Glomerular visceral epithelial cell (primary cell): ENCODE measurements at regions not wholly inside any gene's neighbourhood (a gene's known extent, or its start where the extent isn't known, plus 50 kb on each side); places are given as distances from the start of the nearest gene placed in this dataset.
"Not testable (repeated sequence)": the region's sequence is repeated elsewhere in the genome, so short reads cannot be mapped to it uniquely, and the experiment has no call there.

Experiments used
- DNase-seq: peaks from one replicate; pipeline ENCODE4 v3.0.0-alpha.2; 2016; ENCODE audit errors: extremely low spot score

GRCh38 chr15:24733659-24734058, 58.1 kb downstream of the NPAP1 start:
- no peak for DNase-seq

DNA sequence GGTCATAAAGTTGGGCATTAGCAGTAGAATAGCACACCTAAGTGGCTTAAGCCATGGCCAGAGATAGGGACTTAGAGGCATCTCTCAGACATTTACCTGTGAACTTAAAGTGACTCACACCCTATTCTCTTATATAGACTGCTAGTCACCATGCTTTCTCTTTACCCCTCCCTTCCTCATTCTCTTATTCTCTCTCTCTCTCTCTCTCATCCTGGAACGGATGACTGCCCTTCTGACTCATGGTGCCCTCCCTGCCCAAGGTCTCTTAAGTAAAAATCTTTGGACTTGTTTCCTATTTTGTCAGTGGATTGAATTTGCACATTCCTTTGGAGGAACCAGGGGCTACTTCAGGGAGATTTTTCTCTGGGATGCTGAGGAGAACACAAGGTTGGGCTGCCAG, 58.8 kb downstream of the NPAP1 start:
- no peak for DNase-seq

GRCh38 chr15:24745290-24745689, 69.7 kb downstream of the NPAP1 start:
- DNase-seq: no peak

- no peak for DNase-seq
These were observed 70.5 kb downstream of the NPAP1 start for GRCh38 chr15:24746094-24746493.

GRCh38 chr15:24747376-24747775, 71.8 kb downstream of the NPAP1 start:
- DNase-seq: no peak

- DNase-seq: no peak
These were observed 73.4 kb downstream of the NPAP1 start for GRCh38 chr15:24748812-24749439.

GRCh38 chr15:24752354-24752753, 76.8 kb downstream of the NPAP1 start:
- no peak for DNase-seq

GRCh38 chr15:24756101-24756500, 80.5 kb downstream of the NPAP1 start:
- DNase-seq: no peak

GRCh38 chr15:24760066-24760465, 84.5 kb downstream of the NPAP1 start:
- DNase-seq: no peak

DNA sequence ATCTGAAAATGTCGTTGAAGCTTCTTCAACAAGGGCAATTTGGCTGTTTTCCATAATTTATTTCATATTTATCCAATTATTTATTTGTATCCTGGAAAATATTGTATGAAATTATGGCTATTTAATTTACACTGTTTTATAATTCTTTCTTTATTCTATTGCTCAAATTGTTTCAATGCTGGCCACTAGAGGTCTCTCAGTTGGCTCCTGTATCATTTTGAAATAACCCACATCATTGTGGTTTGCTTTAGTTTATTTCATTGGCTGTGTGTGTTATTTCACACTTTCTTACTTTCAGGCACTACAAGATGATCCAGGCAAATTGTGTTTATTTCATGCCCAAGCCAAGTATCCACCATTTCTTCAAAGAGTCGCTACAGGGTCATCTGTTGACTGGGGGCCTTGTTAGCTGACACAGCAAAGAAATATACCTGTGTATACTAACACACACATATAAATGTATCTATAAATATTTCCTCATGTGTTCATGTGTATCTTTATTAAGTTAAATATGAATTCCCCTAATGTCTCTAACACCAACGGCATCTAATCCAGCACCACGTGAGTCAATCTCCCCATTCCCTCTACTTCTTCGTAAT, 86.2 kb downstream of the NPAP1 start:
- no peak for DNase-seq

DNA sequence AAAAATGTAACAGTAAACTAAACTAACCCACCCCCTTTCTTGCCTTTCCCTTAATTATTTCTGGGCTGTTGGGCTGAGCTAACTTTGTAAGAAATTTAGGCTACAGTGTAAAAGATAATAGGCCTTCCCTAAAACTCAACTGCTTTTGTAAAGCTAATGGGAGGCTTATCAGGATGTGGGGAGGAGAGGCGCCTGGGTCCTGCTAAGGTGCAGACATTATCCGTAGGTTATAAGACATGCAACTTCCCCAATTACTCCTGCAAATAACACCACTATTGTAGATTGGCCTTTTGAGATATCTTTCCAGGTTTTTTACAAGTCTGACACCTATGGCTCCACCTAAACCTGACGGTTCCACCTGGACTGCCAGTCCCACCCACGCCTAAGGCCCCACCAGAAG, 88.3 kb downstream of the NPAP1 start:
- no peak for DNase-seq

DNA sequence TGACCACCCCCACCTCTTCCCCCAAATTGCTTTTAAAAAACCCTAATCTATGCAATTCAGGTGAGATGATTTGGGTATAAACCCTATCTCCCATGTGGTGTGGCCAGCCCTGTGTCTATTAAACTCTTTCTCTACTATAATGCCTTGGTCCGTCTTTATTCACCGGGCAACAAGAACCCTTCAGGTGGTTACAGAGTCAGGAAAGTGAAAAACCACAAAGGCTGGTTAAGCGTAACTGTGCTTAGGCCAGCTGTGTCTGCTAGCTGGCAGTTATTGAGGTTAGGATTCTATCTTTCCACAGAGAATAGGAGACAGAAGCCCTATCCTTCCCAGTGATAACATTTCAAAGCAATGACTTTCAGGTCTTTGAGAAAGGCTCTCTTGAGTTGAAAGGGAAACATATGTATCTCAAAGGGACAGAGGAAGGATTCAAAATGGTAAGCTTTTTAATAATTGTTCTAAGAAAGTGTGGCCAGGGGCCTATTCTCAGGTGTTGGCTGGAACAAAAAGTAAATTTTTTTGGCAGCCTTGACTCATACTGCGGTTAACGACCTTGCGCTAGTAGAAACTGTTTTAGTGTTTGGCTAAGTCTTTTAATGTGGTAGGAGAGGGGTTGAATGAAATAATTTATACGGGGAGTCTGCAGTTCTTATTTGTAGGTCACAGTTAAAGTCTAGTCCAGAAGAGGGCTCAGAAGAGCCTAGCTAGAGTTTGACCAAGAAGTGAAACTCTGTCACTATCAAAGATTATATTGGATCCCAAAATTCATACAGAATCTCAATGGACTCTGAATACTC, 89.0 kb downstream of the NPAP1 start:
- DNase-seq: no peak

GRCh38 chr15:24766511-24767133, 91.0 kb downstream of the NPAP1 start:
- no peak for DNase-seq

GRCh38 chr15:24772266-24772665, 96.7 kb downstream of the NPAP1 start:
- no peak for DNase-seq

DNA sequence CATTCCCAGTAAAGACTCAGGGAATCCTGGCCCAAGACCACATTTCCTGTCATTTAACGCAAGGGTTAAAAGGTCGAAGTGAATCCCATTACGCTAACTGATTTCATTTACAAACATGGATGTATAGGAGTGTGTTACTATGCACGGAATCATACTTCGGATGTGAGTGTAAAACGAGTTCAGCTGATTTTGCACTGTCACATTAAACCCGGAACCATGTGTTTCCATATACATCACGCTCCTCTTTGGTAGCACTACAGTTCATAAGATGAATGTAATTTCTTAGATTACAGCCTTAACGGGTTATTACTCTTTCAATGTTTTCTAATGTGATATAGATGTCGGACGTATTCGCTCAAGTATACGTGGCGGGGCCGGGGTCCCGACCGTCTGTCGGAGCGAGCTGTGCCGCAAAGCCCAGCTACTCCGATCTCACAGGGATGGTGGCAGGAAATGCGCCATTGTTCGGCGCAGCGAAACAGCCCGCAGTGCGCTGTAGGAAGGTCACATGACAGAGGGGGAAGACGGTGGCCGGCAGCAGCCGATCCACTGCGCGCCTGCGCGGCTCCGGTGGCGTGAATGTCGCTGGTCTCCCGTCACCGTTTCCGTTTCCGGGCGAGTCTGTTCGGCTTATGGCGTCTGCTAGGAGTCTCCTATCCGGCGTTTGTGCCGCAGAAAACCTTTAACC, 97.3 kb downstream of the NPAP1 start:
- peak; percentile 32 for DNase-seq

DNA sequence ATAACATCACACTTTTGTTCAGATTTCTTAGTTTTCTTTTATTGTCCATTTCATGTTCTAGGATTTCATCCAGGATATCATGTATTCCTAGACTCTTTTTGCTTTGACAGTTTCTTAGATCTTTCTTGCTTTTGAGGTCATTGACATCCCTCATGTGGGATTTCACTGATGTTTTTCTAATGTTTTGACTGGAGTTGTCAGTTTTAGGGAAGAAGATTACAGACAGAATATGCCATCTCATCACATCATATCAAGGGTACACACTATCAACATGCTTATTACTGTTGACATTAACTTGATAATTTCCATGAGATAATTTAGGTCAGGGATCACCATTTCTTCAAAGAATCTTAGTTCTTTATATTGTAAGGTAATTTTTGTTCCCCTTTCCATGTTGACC, 101.7 kb downstream of the NPAP1 start:
- DNase-seq: no peak

- DNase-seq: no peak
These were observed 108.9 kb downstream of the NPAP1 start for GRCh38 chr15:24784506-24784905.

DNA sequence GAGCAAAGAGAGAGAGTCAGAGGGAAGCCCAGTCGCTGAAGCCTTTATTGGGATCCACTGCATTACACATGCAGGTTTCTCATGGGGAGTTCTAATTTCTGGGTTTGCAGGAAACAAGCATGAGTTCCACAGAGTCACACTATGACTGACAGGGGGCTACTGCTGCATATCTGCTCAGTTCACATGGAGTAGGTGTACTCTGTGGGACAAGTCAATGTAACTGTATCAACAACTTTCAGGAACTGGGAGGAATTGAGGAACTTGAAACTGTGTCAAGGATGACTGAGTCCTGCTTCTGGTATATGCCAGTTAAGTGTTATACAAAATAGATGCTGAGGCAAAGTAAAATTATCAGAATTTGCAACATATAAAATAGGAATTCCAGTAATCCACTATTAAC, 110.8 kb downstream of the NPAP1 start:
- no peak for DNase-seq

DNA sequence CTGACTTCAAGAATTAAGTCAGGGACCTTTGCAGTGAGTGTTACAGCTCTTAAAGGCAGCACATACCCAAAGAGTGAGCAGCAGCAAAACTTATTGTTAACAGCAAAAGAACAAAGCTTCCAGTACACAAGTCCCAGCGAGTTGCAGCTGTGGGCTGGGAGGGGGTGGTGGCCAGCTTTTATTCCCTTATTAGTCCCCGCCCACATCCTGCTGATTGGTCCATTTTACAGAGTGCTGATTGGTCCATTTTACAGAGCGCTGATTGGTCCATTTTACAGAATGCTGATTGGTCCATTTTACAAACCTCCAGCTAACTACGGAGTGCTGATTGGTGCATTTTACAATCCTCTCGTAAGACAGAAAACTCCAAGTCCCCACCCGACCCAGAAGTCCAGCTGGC, 127.0 kb downstream of the NPAP1 start:
- DNase-seq: not testable (repeated sequence)

DNA sequence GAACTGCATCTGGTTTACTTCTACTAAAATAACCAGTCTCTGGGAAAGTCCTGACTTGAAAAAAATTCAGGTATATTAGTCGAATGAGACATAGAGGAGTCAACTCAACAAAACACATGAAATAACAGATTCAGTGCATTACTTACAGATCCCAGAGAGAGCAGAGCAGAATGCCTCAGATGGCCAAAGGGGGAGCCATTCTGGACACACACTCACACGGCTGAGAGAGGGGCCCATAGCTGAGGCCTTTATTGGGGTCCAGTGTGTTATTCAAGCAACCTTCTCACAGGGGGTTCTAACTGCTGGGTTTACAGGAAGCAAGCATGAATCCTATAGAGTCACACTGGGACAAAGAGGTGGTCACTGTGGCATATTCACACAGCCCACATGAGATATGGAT, 135.1 kb upstream of the SNRPN start:
- DNase-seq: no peak

- no peak for DNase-seq
These were observed 131.3 kb upstream of the SNRPN start for GRCh38 chr15:24823473-24823872.

DNA sequence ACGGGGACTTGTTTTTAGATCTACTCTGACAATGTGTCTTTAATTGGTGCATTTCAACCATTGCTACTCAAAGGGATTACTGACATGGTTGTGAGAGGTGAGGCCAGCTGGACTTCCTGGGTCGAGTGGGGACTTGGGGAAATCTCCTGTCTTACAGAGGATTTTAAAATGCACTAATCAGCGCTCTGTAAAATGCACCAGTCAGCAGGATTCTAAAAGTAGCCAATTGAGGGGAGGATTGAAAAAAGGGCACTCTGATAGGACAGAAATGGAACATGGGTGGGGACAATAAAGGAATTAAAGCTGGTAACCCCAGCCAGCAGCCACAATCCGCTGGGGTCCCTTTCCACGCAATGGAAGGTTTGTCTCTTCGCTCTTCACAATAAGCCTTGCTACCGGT, 122.5 kb upstream of the SNRPN start:
- DNase-seq: no peak
